GM12865 (cell line): ENCODE measurements at regions not wholly inside any gene's neighbourhood (a gene's known extent, or its start where the extent isn't known, plus 50 kb on each side); places are given as distances from the start of the nearest gene placed in this dataset.
"Not testable (repeated sequence)": the region's sequence is repeated elsewhere in the genome, so short reads cannot be mapped to it uniquely, and the experiment has no call there.

Experiments used
- DNase-seq: peaks from one replicate; pipeline ENCODE4 v3.0.0; 2010; ENCODE audit warnings: low read depth
- H3K4me3 ChIP-seq: 2 replicates; pipeline ENCODE4 v1.5.1; 2011; ENCODE audit warnings: mild to moderate bottlenecking, low read depth, low read length, control low read depth
- TF ChIP-seq, protein P1 (sequence below): IDR thresholded peaks from 2 replicates; pipeline ENCODE4 v1.5.1; 2011; ENCODE audit warnings: low read length, control low read depth, low read depth, inconsistent platforms; ENCODE audit not compliant: insufficient read depth; ENCODE audit errors: missing control alignments

DNA sequence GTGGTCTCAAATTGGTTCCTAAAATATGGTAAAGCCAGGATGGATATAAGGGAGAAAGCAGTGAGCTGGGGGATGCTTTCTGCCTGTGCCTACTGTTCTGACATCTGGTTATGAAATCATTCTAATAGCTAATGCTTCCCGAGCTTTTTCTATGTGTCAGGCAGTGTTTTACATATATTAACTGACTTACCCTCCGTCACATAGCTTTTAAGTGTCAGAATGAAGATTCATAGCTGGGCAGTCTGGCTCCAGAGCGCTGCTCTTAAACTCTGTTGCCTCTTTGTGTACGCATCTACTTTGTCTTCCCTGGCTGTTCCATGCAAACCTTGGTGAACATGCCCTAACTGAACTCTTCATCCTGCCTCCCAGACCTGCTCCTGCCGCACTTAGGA lies 195.7 kb downstream of the LPIN1 start:
- H3K4me3 ChIP-seq = no peak overlapping the region
- no peak for DNase-seq
- TF ChIP-seq, protein P1, sequence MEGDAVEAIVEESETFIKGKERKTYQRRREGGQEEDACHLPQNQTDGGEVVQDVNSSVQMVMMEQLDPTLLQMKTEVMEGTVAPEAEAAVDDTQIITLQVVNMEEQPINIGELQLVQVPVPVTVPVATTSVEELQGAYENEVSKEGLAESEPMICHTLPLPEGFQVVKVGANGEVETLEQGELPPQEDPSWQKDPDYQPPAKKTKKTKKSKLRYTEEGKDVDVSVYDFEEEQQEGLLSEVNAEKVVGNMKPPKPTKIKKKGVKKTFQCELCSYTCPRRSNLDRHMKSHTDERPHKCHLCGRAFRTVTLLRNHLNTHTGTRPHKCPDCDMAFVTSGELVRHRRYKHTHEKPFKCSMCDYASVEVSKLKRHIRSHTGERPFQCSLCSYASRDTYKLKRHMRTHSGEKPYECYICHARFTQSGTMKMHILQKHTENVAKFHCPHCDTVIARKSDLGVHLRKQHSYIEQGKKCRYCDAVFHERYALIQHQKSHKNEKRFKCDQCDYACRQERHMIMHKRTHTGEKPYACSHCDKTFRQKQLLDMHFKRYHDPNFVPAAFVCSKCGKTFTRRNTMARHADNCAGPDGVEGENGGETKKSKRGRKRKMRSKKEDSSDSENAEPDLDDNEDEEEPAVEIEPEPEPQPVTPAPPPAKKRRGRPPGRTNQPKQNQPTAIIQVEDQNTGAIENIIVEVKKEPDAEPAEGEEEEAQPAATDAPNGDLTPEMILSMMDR = no peak

DNA sequence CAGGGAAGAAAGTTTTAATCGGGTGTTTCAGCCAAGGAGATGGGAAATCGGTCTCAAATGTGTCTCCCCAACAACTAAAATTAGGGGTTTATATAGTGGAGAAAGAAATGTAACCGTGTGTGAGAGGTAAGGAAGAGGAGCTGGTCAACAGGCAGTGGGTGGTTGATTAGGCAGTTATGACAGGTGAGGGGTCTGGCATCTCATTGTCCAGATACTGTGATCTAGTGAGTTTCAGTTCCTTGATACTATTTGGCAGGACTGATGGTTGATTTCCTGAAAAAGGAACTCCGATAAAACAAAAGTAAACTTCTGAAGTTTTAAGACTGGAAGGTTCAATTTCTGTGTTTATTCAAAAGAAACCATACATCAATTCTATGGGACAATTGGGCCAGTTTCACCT lies 197.9 kb downstream of the LPIN1 start:
- no peak for DNase-seq
- no peak overlapping the region for H3K4me3 ChIP-seq
- TF ChIP-seq, protein P1 = no peak

- TF ChIP-seq, protein P1 = no peak
- peak; percentile 74 for DNase-seq
- peak overlapping the region; percentile 12; the same call in 1 of the 2 replicates for H3K4me3 ChIP-seq
Observed at GRCh38 chr2:11945139-11946126, 199.0 kb downstream of the LPIN1 start.

DNA sequence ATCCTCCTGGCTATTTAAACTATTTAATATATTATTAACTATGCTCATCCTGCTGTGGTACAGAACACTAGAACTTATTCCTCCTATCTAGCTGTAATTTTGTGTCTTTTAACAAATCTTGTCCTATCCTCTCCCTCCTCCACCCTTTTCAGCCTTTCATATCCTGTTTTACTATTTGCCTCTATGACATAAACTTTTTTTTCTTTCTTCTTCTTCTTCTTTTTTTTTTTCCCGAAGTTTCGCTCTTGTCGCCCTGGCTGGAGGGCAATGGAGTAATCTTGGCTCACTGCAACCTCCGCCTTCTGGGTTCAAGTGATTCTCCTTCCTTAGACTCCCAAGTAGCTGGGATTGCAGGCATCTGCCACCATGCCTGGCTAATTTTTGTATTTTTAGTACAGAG lies 201.5 kb downstream of the LPIN1 start:
- no peak for DNase-seq
- TF ChIP-seq, protein P1 = no peak

DNA sequence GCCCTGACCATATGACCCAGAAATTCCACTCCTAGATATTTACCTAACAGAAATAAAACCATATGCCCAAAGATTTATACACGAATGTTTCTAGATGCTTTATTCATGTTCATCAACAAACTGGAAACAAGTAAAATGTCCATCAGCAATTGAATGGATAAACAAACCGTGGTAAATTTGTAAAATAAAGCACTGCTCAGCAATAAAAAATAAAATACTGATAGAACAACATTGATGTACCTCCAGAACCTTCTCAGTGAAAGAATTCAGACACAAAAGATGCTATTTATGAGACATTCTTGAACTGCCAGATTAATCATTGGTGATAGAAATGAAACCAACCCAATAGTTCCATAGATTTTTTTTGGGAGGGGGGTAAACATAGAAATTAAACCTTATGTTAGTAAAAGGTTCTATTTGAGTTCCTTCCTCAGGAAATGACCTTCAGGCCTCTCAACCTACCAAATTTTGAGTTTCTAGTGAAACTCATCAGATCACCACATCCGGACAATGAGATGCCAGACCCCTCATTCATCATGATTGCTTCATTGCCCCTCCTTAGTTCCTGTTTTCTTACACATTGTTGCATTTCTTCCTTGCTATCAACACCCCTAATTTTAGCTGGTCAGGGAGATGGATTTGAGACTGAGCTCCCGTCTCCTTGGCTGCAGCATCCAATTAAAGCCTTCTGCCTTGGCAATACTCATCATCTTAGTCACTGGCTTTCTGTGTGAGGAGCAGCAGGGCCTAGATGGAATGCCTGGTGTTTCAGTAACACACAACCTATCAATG lies 203.5 kb downstream of the LPIN1 start:
- H3K4me3 ChIP-seq = no peak overlapping the region
- TF ChIP-seq, protein P1 = no peak
- DNase-seq = peak; percentile 47

More for the DNA sequence above, 201.5 kb downstream of the LPIN1 start:
- no peak overlapping the region for H3K4me3 ChIP-seq

- TF ChIP-seq, protein P1 = no peak
- DNase-seq = no peak
- H3K4me3 ChIP-seq = no peak overlapping the region
Observed at GRCh38 chr2:11950896-11951295, 204.5 kb downstream of the LPIN1 start.

GRCh38 chr2:11951492-11951891 lies 205.1 kb downstream of the LPIN1 start:
- H3K4me3 ChIP-seq, DNase-seq: not testable (repeated sequence)
